ENCODE measurements at regions not wholly inside any gene's neighbourhood (a gene's known extent, or its start where the extent isn't known, plus 50 kb on each side); places are given as distances from the start of the nearest gene placed in this dataset.

DNA sequence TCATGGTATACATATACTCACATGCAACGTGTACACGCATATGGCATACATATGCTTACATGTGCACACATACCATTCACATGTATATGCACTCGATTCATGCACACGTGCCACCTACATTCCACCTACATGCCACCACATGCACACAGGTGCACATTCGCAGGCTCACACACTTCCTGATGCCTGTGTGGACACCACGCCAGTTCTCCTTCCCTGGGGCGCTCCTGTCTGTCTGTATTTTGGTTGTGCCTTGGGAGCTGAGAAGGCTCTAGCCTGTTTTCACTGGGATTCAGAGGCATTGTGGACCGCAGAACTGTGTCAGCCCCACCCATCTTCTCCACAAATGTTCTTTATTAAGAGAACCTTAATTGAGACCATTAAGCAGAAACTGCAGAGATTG lies 96.6 kb upstream of the CTDP1 start:
- no peaks in the 10 kb centered on the region for H3K9me3 ChIP-seq (ENCODE audit: control insufficient read depth in 4 of 4, low read length in 3 of 4)
- no peaks in the 10 kb centered on the region for H3K4me1 ChIP-seq (ENCODE audit: control insufficient read depth in 4 of 4, insufficient read depth in 4 of 4, low read length in 3 of 4)
- no peaks in the 10 kb centered on the region for H3K36me3 ChIP-seq (ENCODE audit: control insufficient read depth in 4 of 4, insufficient read depth in 3 of 4, low read depth in 1 of 4, low read length in 3 of 4)
- no peaks in the 10 kb centered on the region for H3K27me3 ChIP-seq (ENCODE audit: control insufficient read depth in 4 of 4, insufficient read depth in 4 of 4, low read length in 3 of 4)
- TF ChIP-seq TAF1 (conservative IDR thresholded peaks at IDR 0.05), result no peak
- TF ChIP-seq, protein P1, sequence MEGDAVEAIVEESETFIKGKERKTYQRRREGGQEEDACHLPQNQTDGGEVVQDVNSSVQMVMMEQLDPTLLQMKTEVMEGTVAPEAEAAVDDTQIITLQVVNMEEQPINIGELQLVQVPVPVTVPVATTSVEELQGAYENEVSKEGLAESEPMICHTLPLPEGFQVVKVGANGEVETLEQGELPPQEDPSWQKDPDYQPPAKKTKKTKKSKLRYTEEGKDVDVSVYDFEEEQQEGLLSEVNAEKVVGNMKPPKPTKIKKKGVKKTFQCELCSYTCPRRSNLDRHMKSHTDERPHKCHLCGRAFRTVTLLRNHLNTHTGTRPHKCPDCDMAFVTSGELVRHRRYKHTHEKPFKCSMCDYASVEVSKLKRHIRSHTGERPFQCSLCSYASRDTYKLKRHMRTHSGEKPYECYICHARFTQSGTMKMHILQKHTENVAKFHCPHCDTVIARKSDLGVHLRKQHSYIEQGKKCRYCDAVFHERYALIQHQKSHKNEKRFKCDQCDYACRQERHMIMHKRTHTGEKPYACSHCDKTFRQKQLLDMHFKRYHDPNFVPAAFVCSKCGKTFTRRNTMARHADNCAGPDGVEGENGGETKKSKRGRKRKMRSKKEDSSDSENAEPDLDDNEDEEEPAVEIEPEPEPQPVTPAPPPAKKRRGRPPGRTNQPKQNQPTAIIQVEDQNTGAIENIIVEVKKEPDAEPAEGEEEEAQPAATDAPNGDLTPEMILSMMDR (IDR thresholded peaks at IDR 0.05; ENCODE audit: low read depth, low read length, missing input control), result no peak
- TF ChIP-seq, protein P2, sequence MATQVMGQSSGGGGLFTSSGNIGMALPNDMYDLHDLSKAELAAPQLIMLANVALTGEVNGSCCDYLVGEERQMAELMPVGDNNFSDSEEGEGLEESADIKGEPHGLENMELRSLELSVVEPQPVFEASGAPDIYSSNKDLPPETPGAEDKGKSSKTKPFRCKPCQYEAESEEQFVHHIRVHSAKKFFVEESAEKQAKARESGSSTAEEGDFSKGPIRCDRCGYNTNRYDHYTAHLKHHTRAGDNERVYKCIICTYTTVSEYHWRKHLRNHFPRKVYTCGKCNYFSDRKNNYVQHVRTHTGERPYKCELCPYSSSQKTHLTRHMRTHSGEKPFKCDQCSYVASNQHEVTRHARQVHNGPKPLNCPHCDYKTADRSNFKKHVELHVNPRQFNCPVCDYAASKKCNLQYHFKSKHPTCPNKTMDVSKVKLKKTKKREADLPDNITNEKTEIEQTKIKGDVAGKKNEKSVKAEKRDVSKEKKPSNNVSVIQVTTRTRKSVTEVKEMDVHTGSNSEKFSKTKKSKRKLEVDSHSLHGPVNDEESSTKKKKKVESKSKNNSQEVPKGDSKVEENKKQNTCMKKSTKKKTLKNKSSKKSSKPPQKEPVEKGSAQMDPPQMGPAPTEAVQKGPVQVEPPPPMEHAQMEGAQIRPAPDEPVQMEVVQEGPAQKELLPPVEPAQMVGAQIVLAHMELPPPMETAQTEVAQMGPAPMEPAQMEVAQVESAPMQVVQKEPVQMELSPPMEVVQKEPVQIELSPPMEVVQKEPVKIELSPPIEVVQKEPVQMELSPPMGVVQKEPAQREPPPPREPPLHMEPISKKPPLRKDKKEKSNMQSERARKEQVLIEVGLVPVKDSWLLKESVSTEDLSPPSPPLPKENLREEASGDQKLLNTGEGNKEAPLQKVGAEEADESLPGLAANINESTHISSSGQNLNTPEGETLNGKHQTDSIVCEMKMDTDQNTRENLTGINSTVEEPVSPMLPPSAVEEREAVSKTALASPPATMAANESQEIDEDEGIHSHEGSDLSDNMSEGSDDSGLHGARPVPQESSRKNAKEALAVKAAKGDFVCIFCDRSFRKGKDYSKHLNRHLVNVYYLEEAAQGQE (IDR thresholded peaks at IDR 0.05), result no peak
- no peak for TF ChIP-seq FOXA2 (IDR thresholded peaks at IDR 0.05)
- TF ChIP-seq NR2F2 (IDR thresholded peaks at IDR 0.05), result no peak
- TF ChIP-seq, protein P3, sequence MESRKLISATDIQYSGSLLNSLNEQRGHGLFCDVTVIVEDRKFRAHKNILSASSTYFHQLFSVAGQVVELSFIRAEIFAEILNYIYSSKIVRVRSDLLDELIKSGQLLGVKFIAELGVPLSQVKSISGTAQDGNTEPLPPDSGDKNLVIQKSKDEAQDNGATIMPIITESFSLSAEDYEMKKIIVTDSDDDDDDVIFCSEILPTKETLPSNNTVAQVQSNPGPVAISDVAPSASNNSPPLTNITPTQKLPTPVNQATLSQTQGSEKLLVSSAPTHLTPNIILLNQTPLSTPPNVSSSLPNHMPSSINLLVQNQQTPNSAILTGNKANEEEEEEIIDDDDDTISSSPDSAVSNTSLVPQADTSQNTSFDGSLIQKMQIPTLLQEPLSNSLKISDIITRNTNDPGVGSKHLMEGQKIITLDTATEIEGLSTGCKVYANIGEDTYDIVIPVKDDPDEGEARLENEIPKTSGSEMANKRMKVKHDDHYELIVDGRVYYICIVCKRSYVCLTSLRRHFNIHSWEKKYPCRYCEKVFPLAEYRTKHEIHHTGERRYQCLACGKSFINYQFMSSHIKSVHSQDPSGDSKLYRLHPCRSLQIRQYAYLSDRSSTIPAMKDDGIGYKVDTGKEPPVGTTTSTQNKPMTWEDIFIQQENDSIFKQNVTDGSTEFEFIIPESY (IDR thresholded peaks at IDR 0.05), result no peak
- TF ChIP-seq HNF4G (IDR thresholded peaks at IDR 0.05), result no peak
- TF ChIP-seq GABPA (IDR thresholded peaks at IDR 0.05 in 1 of 2, conservative IDR thresholded peaks at IDR 0.05 in 1 of 2), result no peak
- TF ChIP-seq, protein P4, sequence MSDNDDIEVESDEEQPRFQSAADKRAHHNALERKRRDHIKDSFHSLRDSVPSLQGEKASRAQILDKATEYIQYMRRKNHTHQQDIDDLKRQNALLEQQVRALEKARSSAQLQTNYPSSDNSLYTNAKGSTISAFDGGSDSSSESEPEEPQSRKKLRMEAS (IDR thresholded peaks at IDR 0.05), result no peak
- no peak for TF ChIP-seq RAD21 (IDR thresholded peaks at IDR 0.05)
- TF ChIP-seq EGR1 (IDR thresholded peaks at IDR 0.05; ENCODE audit: low read depth in 2 of 2), result no peak
- TF ChIP-seq FOXA1 (IDR thresholded peaks at IDR 0.05), result no peak
- TF ChIP-seq, protein P5, sequence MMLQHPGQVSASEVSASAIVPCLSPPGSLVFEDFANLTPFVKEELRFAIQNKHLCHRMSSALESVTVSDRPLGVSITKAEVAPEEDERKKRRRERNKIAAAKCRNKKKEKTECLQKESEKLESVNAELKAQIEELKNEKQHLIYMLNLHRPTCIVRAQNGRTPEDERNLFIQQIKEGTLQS (IDR thresholded peaks at IDR 0.05), result no peak
- no peak for TF ChIP-seq RXRA (IDR thresholded peaks at IDR 0.05)
- no peak for TF ChIP-seq JUND (IDR thresholded peaks at IDR 0.05)
- TF ChIP-seq YY1 (IDR thresholded peaks at IDR 0.05), result no peak
- TF ChIP-seq SP1 (IDR thresholded peaks at IDR 0.05), result no peak
- no peak for TF ChIP-seq HNF4A (conservative IDR thresholded peaks at IDR 0.05)
- H3K27ac ChIP-seq (ENCODE audit: low read depth in 1 of 2, low read length in 2 of 2), result no peak overlapping the region
- H3K9ac ChIP-seq (ENCODE audit: low read depth in 1 of 2, low read length in 2 of 2), result no peak overlapping the region
- H3K4me3 ChIP-seq (ENCODE audit: low read depth in 1 of 3, low read length in 3 of 3), result no peak overlapping the region
- no peak for DNase-seq (ENCODE audit: low spot score)
- WGBS, result 91% methylated on average over 8 of the region's 8 CpGs

Data from liver (tissue), 8 donors.